Adrenal gland (tissue), 5 donors: ENCODE measurements at regions not wholly inside any gene's neighbourhood (a gene's known extent, or its start where the extent isn't known, plus 50 kb on each side); places are given as distances from the start of the nearest gene placed in this dataset.

ENCODE experiments used
- CTCF ChIP-seq, 6 experiments: fragments of 450-650 bp in 4 of 6; fragments of 200-600 bp in 2 of 6; sonication (generic) in 1 of 6; IDR thresholded peaks; 1 replicate in 5 of 6; 2 replicates in 1 of 6; pipeline versions ENCODE4 v1.5.1 to v1.8.0; 2016 to 2021; ENCODE audit warnings: antibody characterized with exemption in 6 of 6, mild to moderate bottlenecking in 2 of 6, moderate library complexity in 1 of 6
- POLR2A ChIP-seq, 2 donors: fragments of 450-650 bp; IDR thresholded peaks; one replicate each; pipeline ENCODE4 v1.6.1; 2017; ENCODE audit warnings: antibody characterized with exemption in 2 of 2, mild to moderate bottlenecking in 2 of 2, moderate library complexity in 1 of 2
- donor health status: DM: no; HTN: no; CAD: no.

GRCh38 chrX:3548765-3549391, 164.6 kb downstream of the PRKX start:
- TF ChIP-seq CTCF (IDR thresholded peaks at IDR 0.05) (peak in 5 of 6 experiments; percentile 53 to 58 (median 55)), POLR2A (IDR thresholded peaks at IDR 0.05) (no peak)
